Adrenal gland (tissue), 5 donors: ENCODE measurements at regions not wholly inside any gene's neighbourhood (a gene's known extent, or its start where the extent isn't known, plus 50 kb on each side); places are given as distances from the start of the nearest gene placed in this dataset.

ENCODE experiments used
- POLR2A ChIP-seq, 2 donors: fragments of 450-650 bp; IDR thresholded peaks; one replicate each; pipeline ENCODE4 v1.6.1; 2017; ENCODE audit warnings: antibody characterized with exemption in 2 of 2, mild to moderate bottlenecking in 2 of 2, moderate library complexity in 1 of 2
- TF ChIP-seq, protein P1 (sequence below), 6 experiments: fragments of 450-650 bp in 4 of 6; fragments of 200-600 bp in 2 of 6; sonication (generic) in 1 of 6; IDR thresholded peaks; 1 replicate in 5 of 6; 2 replicates in 1 of 6; pipeline versions ENCODE4 v1.5.1 to v1.8.0; 2016 to 2021; ENCODE audit warnings: antibody characterized with exemption in 6 of 6, mild to moderate bottlenecking in 2 of 6, moderate library complexity in 1 of 6
- donor health status: DM: no; HTN: no; CAD: no.

DNA sequence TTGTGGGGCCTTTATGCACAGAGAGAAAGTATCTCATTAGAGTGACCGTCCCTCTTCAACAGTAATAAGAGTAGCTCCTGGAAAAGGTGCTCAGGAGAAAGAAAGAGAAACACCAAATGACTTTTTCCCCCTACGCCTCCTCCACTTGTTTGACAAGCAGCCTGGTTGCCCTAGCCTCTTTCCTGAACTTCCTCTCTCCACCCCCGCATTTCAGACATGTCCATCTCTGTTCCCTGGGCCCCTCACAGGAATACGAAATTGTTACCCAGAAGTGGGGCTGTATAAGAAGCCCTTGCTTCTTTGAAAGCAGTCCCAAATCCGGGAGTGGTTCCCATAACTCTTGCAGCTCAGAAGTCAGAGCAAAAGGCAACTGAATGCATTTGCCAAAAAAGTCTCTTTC is 119.6 kb upstream of the ADO start:
- TF ChIP-seq, protein P1, sequence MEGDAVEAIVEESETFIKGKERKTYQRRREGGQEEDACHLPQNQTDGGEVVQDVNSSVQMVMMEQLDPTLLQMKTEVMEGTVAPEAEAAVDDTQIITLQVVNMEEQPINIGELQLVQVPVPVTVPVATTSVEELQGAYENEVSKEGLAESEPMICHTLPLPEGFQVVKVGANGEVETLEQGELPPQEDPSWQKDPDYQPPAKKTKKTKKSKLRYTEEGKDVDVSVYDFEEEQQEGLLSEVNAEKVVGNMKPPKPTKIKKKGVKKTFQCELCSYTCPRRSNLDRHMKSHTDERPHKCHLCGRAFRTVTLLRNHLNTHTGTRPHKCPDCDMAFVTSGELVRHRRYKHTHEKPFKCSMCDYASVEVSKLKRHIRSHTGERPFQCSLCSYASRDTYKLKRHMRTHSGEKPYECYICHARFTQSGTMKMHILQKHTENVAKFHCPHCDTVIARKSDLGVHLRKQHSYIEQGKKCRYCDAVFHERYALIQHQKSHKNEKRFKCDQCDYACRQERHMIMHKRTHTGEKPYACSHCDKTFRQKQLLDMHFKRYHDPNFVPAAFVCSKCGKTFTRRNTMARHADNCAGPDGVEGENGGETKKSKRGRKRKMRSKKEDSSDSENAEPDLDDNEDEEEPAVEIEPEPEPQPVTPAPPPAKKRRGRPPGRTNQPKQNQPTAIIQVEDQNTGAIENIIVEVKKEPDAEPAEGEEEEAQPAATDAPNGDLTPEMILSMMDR (IDR thresholded peaks at IDR 0.05) = no peak
- no peak for TF ChIP-seq POLR2A (IDR thresholded peaks at IDR 0.05)
